ENCODE measurements at regions not wholly inside any gene's neighbourhood (a gene's known extent, or its start where the extent isn't known, plus 50 kb on each side); places are given as distances from the start of the nearest gene placed in this dataset.

- H3K4me2 ChIP-seq (ENCODE audit: low read length), result no peak overlapping the region
- no peaks in the 10 kb centered on the region for H3K36me3 ChIP-seq (ENCODE audit: insufficient read depth, low read length)
- no peaks in the 10 kb centered on the region for H3K9me3 ChIP-seq (ENCODE audit: low read length)
- H3K79me2 ChIP-seq (replicated peaks; ENCODE audit: insufficient read depth, low read length), result no peaks in the 10 kb centered on the region
- H3K27ac ChIP-seq (ENCODE audit: low read length), result no peak overlapping the region
- no peaks in the 10 kb centered on the region for H3K9me2 ChIP-seq (ENCODE audit: insufficient read depth, low read length)
- no peak overlapping the region for H2AFZ ChIP-seq (ENCODE audit: low read depth, low read length)
- no peaks in the 10 kb centered on the region for H3F3A ChIP-seq (ENCODE audit: insufficient read depth, low read length, poor library complexity, severe bottlenecking)
- H4K20me1 ChIP-seq (ENCODE audit: insufficient read depth), result no peaks in the 10 kb centered on the region
- H3K4me3 ChIP-seq (ENCODE audit: low read length), result no peak overlapping the region
- no peak overlapping the region for H3K9ac ChIP-seq (ENCODE audit: low read length)
- no peak for TF ChIP-seq TAF1 (IDR thresholded peaks at IDR 0.05; ENCODE audit: low read depth)
- no peak for TF ChIP-seq EP300 (conservative IDR thresholded peaks at IDR 0.05; ENCODE audit: poor library complexity, severe bottlenecking)
- no peak for TF ChIP-seq SMC3 (conservative IDR thresholded peaks at IDR 0.05; ENCODE audit: poor library complexity)
- TF ChIP-seq RAD21 (conservative IDR thresholded peaks at IDR 0.05), result no peak
- TF ChIP-seq, protein P1, sequence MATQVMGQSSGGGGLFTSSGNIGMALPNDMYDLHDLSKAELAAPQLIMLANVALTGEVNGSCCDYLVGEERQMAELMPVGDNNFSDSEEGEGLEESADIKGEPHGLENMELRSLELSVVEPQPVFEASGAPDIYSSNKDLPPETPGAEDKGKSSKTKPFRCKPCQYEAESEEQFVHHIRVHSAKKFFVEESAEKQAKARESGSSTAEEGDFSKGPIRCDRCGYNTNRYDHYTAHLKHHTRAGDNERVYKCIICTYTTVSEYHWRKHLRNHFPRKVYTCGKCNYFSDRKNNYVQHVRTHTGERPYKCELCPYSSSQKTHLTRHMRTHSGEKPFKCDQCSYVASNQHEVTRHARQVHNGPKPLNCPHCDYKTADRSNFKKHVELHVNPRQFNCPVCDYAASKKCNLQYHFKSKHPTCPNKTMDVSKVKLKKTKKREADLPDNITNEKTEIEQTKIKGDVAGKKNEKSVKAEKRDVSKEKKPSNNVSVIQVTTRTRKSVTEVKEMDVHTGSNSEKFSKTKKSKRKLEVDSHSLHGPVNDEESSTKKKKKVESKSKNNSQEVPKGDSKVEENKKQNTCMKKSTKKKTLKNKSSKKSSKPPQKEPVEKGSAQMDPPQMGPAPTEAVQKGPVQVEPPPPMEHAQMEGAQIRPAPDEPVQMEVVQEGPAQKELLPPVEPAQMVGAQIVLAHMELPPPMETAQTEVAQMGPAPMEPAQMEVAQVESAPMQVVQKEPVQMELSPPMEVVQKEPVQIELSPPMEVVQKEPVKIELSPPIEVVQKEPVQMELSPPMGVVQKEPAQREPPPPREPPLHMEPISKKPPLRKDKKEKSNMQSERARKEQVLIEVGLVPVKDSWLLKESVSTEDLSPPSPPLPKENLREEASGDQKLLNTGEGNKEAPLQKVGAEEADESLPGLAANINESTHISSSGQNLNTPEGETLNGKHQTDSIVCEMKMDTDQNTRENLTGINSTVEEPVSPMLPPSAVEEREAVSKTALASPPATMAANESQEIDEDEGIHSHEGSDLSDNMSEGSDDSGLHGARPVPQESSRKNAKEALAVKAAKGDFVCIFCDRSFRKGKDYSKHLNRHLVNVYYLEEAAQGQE (IDR thresholded peaks at IDR 0.05; ENCODE audit: borderline replicate concordance), result no peak
- TF ChIP-seq, protein P2, sequence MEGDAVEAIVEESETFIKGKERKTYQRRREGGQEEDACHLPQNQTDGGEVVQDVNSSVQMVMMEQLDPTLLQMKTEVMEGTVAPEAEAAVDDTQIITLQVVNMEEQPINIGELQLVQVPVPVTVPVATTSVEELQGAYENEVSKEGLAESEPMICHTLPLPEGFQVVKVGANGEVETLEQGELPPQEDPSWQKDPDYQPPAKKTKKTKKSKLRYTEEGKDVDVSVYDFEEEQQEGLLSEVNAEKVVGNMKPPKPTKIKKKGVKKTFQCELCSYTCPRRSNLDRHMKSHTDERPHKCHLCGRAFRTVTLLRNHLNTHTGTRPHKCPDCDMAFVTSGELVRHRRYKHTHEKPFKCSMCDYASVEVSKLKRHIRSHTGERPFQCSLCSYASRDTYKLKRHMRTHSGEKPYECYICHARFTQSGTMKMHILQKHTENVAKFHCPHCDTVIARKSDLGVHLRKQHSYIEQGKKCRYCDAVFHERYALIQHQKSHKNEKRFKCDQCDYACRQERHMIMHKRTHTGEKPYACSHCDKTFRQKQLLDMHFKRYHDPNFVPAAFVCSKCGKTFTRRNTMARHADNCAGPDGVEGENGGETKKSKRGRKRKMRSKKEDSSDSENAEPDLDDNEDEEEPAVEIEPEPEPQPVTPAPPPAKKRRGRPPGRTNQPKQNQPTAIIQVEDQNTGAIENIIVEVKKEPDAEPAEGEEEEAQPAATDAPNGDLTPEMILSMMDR (IDR thresholded peaks at IDR 0.05; ENCODE audit: poor library complexity, severe bottlenecking), result no peak
- TF ChIP-seq POLR2AphosphoS5 (IDR thresholded peaks at IDR 0.05), result no peak
- TF ChIP-seq MXI1 (conservative IDR thresholded peaks at IDR 0.05; ENCODE audit: poor library complexity, severe bottlenecking), result no peak
- TF ChIP-seq EZH2 (IDR thresholded peaks at IDR 0.05; ENCODE audit: borderline replicate concordance, insufficient read depth, low read length, poor library complexity, severe bottlenecking), result no peak
- no peaks in the 10 kb centered on the region for H3K27me3 ChIP-seq (ENCODE audit: insufficient read depth, low read depth, low read length)
Observed at GRCh38 chrX:39828971-39829370, 268.8 kb downstream of the BCOR start.

DNA sequence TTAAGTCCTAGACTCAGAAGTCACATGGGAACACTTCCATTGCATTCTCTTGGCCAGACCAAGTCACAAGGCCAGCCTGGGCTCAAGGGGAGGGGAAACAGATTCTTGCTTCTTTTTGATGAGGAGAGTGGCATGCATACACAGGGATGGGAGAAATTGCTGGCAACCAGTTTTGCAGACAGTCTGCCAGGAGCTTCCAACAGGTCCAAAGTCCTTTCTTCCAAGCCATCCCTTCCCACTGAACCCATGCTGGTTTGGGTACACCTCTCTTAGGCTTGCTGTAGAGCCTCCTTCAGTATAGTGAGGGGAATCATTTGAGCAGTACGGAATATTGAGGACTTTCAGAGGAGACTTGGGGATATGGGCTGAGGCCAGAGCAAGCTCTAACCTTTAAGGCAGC is 267.8 kb downstream of the BCOR start:
- Histone ChIP-seq H3K79me2 (replicated peaks; ENCODE audit: insufficient read depth, low read length) (no peaks in the 10 kb centered on the region), H3K27ac (ENCODE audit: low read length) (no peak overlapping the region), H3F3A (ENCODE audit: insufficient read depth, low read length, poor library complexity, severe bottlenecking) (no peaks in the 10 kb centered on the region), H2AFZ (ENCODE audit: low read depth, low read length) (no peak overlapping the region), H3K9ac (ENCODE audit: low read length) (no peak overlapping the region), H3K36me3 (ENCODE audit: insufficient read depth, low read length) (no peaks in the 10 kb centered on the region), H3K9me3 (ENCODE audit: low read length) (no peaks in the 10 kb centered on the region), H3K4me3 (ENCODE audit: low read length) (no peak overlapping the region), H3K9me2 (ENCODE audit: insufficient read depth, low read length) (no peaks in the 10 kb centered on the region), H4K20me1 (ENCODE audit: insufficient read depth) (no peaks in the 10 kb centered on the region), H3K4me2 (ENCODE audit: low read length) (no peak overlapping the region), H3K27me3 (ENCODE audit: insufficient read depth, low read depth, low read length) (no peaks in the 10 kb centered on the region)
- TF ChIP-seq, protein P1 (IDR thresholded peaks at IDR 0.05; ENCODE audit: borderline replicate concordance), result no peak
- TF ChIP-seq TAF1 (IDR thresholded peaks at IDR 0.05; ENCODE audit: low read depth) (no peak), RAD21 (conservative IDR thresholded peaks at IDR 0.05) (no peak), EP300 (conservative IDR thresholded peaks at IDR 0.05; ENCODE audit: poor library complexity, severe bottlenecking) (no peak), SMC3 (conservative IDR thresholded peaks at IDR 0.05; ENCODE audit: poor library complexity) (no peak), EZH2 (IDR thresholded peaks at IDR 0.05; ENCODE audit: borderline replicate concordance, insufficient read depth, low read length, poor library complexity, severe bottlenecking) (no peak), MXI1 (conservative IDR thresholded peaks at IDR 0.05; ENCODE audit: poor library complexity, severe bottlenecking) (no peak), POLR2AphosphoS5 (IDR thresholded peaks at IDR 0.05) (no peak)
- TF ChIP-seq, protein P2 (IDR thresholded peaks at IDR 0.05; ENCODE audit: poor library complexity, severe bottlenecking), result no peak
